H1 (cell line): ENCODE measurements at regions not wholly inside any gene's neighbourhood (a gene's known extent, or its start where the extent isn't known, plus 50 kb on each side); places are given as distances from the start of the nearest gene placed in this dataset.

Experiments
- CHD2 ChIP-seq: IDR thresholded peaks from 2 replicates; pipeline ENCODE4 v1.6.1; 2012; ENCODE audit warnings: low read length, improper control_type of control experiment
- MAFK ChIP-seq: IDR thresholded peaks from 2 replicates; pipeline ENCODE4 v1.6.1; 2012; ENCODE audit warnings: low read depth, mild to moderate bottlenecking, improper control_type of control experiment, low read length
- TBP ChIP-seq: IDR thresholded peaks from 2 replicates; pipeline ENCODE4 v1.6.1; 2011; ENCODE audit warnings: low read depth, low read length, improper control_type of control experiment
- TF ChIP-seq, protein P1 (sequence below): fragments of 300-600 bp; sonication (generic); IDR thresholded peaks from 2 replicates; pipeline ENCODE4 v1.7.1; 2012; ENCODE audit warnings: low read length, moderate library complexity, mild to moderate bottlenecking, inconsistent platforms; ENCODE audit not compliant: insufficient replicate concordance
- TF ChIP-seq, protein P2 (sequence below): IDR thresholded peaks from 2 replicates; pipeline ENCODE4 v1.6.1; 2011; ENCODE audit warnings: low read depth, mild to moderate bottlenecking, low read length; ENCODE audit not compliant: insufficient read depth

DNA sequence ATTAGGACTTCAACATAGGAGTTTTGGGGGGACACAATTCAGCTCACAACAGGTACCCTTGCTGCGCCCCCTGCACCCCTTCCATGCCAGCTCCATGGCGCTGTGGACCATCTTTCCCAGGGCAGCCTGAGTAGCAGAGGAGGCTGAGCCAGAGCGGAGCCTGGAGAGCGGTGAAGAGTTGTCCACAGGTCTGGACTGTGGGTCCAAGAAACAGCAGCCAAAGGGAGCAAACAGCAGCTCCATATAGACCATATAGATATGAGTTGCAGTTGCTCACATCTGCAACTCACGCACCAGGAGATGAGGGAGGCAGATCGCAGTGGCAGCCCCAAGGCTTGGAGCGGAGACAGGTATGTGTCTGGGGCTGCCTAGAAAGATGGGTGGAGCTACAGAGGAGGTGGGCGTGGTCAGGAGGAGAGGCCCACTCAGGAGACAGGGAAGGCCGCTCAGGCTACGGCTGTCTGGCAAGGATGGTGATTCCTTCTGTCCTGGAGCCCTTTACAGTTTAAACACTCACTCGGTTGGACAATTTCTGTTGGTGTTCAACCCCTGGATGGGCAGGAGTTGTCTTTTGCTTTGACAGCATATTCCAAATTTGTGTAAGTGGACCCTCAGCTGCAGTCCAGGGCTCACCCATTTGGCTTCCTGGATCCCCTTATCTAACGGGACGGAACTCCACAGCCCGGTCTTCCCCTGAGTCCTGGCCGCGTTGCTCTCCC is 155.1 kb downstream of the LPIN1 start (continued):
- TF ChIP-seq TBP: no peak
- TF ChIP-seq, protein P1, sequence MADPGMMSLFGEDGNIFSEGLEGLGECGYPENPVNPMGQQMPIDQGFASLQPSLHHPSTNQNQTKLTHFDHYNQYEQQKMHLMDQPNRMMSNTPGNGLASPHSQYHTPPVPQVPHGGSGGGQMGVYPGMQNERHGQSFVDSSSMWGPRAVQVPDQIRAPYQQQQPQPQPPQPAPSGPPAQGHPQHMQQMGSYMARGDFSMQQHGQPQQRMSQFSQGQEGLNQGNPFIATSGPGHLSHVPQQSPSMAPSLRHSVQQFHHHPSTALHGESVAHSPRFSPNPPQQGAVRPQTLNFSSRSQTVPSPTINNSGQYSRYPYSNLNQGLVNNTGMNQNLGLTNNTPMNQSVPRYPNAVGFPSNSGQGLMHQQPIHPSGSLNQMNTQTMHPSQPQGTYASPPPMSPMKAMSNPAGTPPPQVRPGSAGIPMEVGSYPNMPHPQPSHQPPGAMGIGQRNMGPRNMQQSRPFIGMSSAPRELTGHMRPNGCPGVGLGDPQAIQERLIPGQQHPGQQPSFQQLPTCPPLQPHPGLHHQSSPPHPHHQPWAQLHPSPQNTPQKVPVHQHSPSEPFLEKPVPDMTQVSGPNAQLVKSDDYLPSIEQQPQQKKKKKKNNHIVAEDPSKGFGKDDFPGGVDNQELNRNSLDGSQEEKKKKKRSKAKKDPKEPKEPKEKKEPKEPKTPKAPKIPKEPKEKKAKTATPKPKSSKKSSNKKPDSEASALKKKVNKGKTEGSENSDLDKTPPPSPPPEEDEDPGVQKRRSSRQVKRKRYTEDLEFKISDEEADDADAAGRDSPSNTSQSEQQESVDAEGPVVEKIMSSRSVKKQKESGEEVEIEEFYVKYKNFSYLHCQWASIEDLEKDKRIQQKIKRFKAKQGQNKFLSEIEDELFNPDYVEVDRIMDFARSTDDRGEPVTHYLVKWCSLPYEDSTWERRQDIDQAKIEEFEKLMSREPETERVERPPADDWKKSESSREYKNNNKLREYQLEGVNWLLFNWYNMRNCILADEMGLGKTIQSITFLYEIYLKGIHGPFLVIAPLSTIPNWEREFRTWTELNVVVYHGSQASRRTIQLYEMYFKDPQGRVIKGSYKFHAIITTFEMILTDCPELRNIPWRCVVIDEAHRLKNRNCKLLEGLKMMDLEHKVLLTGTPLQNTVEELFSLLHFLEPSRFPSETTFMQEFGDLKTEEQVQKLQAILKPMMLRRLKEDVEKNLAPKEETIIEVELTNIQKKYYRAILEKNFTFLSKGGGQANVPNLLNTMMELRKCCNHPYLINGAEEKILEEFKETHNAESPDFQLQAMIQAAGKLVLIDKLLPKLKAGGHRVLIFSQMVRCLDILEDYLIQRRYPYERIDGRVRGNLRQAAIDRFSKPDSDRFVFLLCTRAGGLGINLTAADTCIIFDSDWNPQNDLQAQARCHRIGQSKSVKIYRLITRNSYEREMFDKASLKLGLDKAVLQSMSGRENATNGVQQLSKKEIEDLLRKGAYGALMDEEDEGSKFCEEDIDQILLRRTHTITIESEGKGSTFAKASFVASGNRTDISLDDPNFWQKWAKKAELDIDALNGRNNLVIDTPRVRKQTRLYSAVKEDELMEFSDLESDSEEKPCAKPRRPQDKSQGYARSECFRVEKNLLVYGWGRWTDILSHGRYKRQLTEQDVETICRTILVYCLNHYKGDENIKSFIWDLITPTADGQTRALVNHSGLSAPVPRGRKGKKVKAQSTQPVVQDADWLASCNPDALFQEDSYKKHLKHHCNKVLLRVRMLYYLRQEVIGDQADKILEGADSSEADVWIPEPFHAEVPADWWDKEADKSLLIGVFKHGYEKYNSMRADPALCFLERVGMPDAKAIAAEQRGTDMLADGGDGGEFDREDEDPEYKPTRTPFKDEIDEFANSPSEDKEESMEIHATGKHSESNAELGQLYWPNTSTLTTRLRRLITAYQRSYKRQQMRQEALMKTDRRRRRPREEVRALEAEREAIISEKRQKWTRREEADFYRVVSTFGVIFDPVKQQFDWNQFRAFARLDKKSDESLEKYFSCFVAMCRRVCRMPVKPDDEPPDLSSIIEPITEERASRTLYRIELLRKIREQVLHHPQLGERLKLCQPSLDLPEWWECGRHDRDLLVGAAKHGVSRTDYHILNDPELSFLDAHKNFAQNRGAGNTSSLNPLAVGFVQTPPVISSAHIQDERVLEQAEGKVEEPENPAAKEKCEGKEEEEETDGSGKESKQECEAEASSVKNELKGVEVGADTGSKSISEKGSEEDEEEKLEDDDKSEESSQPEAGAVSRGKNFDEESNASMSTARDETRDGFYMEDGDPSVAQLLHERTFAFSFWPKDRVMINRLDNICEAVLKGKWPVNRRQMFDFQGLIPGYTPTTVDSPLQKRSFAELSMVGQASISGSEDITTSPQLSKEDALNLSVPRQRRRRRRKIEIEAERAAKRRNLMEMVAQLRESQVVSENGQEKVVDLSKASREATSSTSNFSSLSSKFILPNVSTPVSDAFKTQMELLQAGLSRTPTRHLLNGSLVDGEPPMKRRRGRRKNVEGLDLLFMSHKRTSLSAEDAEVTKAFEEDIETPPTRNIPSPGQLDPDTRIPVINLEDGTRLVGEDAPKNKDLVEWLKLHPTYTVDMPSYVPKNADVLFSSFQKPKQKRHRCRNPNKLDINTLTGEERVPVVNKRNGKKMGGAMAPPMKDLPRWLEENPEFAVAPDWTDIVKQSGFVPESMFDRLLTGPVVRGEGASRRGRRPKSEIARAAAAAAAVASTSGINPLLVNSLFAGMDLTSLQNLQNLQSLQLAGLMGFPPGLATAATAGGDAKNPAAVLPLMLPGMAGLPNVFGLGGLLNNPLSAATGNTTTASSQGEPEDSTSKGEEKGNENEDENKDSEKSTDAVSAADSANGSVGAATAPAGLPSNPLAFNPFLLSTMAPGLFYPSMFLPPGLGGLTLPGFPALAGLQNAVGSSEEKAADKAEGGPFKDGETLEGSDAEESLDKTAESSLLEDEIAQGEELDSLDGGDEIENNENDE: no peak
- TF ChIP-seq, protein P2, sequence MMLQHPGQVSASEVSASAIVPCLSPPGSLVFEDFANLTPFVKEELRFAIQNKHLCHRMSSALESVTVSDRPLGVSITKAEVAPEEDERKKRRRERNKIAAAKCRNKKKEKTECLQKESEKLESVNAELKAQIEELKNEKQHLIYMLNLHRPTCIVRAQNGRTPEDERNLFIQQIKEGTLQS: no peak
- TF ChIP-seq CHD2: no peak
- TF ChIP-seq MAFK: no peak
